22Rv1 (cell line): ENCODE measurements at regions not wholly inside any gene's neighbourhood (a gene's known extent, or its start where the extent isn't known, plus 50 kb on each side); places are given as distances from the start of the nearest gene placed in this dataset.

Experiments used
- ZFX ChIP-seq: fragments of 450-650 bp; IDR thresholded peaks from 2 replicates; pipeline ENCODE4 v1.6.1; 2017; ENCODE audit warnings: antibody characterized with exemption, borderline replicate concordance
- TF ChIP-seq, protein P1 (sequence below): fragments of 450-650 bp; IDR thresholded peaks from 2 replicates; pipeline ENCODE4 v1.5.1; 2017; ENCODE audit warnings: mild to moderate bottlenecking

DNA sequence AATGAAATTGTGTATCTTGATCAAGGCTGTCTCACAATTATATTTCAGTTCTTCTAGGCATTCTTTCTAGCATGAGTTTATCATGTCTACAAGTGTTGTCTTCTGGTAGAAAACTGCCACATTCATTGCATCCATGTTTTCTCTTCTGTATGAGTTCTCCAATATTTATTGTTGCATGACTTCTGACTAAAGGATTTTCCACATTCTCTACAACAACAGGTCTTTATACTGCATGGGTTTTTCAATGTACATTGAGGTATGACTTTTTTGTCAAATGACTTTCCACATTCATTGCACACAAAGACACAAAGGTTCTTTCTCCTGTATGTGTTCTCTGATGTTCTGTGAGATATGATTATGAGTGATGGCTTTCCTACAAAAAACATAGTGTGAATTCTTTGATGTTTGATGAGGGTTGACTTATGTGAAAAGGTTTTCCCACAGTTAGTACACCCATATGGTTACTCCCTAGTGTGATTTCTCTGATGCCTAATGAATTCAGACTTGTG is 890.6 kb upstream of the CNTN5 start:
- TF ChIP-seq, protein P1, sequence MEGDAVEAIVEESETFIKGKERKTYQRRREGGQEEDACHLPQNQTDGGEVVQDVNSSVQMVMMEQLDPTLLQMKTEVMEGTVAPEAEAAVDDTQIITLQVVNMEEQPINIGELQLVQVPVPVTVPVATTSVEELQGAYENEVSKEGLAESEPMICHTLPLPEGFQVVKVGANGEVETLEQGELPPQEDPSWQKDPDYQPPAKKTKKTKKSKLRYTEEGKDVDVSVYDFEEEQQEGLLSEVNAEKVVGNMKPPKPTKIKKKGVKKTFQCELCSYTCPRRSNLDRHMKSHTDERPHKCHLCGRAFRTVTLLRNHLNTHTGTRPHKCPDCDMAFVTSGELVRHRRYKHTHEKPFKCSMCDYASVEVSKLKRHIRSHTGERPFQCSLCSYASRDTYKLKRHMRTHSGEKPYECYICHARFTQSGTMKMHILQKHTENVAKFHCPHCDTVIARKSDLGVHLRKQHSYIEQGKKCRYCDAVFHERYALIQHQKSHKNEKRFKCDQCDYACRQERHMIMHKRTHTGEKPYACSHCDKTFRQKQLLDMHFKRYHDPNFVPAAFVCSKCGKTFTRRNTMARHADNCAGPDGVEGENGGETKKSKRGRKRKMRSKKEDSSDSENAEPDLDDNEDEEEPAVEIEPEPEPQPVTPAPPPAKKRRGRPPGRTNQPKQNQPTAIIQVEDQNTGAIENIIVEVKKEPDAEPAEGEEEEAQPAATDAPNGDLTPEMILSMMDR, result no peak
- no peak for TF ChIP-seq ZFX
